ENCODE measurements at regions not wholly inside any gene's neighbourhood (a gene's known extent, or its start where the extent isn't known, plus 50 kb on each side); places are given as distances from the start of the nearest gene placed in this dataset.

DNA sequence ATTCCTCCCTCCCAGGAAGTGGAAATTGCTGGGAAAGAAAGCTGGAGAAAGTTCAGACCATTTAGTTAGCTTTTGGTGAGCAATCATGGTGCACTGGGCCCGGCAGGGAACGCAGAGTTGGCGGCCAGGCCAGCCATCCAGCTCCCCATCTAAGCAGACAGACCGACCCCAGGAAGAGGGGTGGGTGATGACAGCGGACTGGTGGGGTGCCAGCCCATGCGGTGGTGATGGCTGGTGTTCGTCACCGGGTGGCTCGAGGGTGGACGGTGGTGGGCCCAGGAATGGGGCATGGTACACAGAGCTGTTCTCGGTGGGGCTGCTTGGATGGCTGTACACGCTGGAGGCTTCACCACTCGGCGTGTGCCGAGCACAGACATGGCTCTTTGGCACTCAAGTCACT is 85.6 kb upstream of the ARAP3 start (continued):
- no peak for TF ChIP-seq KIAA2018 (CRISPR knock-in tag; IDR thresholded peaks at IDR 0.05; ENCODE audit: borderline replicate concordance)
- TF ChIP-seq RARA (CRISPR knock-in tag; IDR thresholded peaks at IDR 0.05) = no peak
- TF ChIP-seq RNF2 (conservative IDR thresholded peaks at IDR 0.05; ENCODE audit: low read depth) = no peak

- WGBS (ENCODE audit: low lambda C conversion rate) = 0% methylated on average over 1 of the region's 2 CpGs
- no peak overlapping the region for H3K4me2 ChIP-seq (ENCODE audit: low read depth, low read length)
- no peak for FAIRE-seq
- no peaks in the 10 kb centered on the region for H3K4me1 ChIP-seq (ENCODE audit: insufficient read depth, low read length)
- H3K9me3 ChIP-seq (ENCODE audit: low read length) = no peaks in the 10 kb centered on the region
- ChIA-PET CTCF (ENCODE audit: low intra/inter-chr PET ratio, low total read pairs) (no interaction called here), POLR2A (no interaction called here)
- no peak for ATAC-seq
- H3K27ac ChIP-seq (ENCODE audit: extremely low read length, insufficient read depth, low read length) = no peak overlapping the region
- H3K9ac ChIP-seq (ENCODE audit: insufficient read depth, low read depth, low read length) = no peak overlapping the region
- H3K27me3 ChIP-seq (ENCODE audit: control insufficient read depth in 1 of 2, insufficient read depth in 2 of 2, low read length in 2 of 2) = peaks cover 0 to 32% of the 10 kb centered on the region in 2 experiments; a peak in 2 of 5 replicates
- H3K36me3 ChIP-seq (replicated peaks in 1 of 2; ENCODE audit: control insufficient read depth in 1 of 2, insufficient read depth in 2 of 2, low read length in 2 of 2) = no peaks in the 10 kb centered on the region
- in situ Hi-C loops (cut with HindIII; ENCODE audit: extremely low pct_ligation_motif_present, low pct_unique_long_range_greater_than_20kb) = no loop called here
- BruUV-seq (replicated peaks) = no TSS peak
- H2AFZ ChIP-seq (ENCODE audit: low read length) = no peak overlapping the region
- no peak for DNase-seq (ENCODE audit: low spot score)
- H4K20me1 ChIP-seq (ENCODE audit: insufficient read depth, low read length) = no peaks in the 10 kb centered on the region
- intact Hi-C loops (cut with micrococcal nuclease; ENCODE audit: unreplicated experiment) = no loop called here
- no peak overlapping the region for H3K4me3 ChIP-seq (replicated peaks in 1 of 3; ENCODE audit: insufficient read depth in 1 of 3, low read depth in 2 of 3, low read length in 3 of 3)
- no peaks in the 10 kb centered on the region for H3K79me2 ChIP-seq (ENCODE audit: insufficient read depth, low read length)
- no peak for TF ChIP-seq RXRB (CRISPR knock-in tag; IDR thresholded peaks at IDR 0.05; ENCODE audit: borderline replicate concordance)
- TF ChIP-seq MXD3 (CRISPR knock-in tag; IDR thresholded peaks at IDR 0.05) = no peak
- TF ChIP-seq BHLHE40 (IDR thresholded peaks at IDR 0.05; ENCODE audit: low read length) = no peak
- no peak for TF ChIP-seq ZNF3 (CRISPR knock-in tag; IDR thresholded peaks at IDR 0.05)
- no peak for TF ChIP-seq SIN3A (IDR thresholded peaks at IDR 0.05; ENCODE audit: borderline replicate concordance, low read depth, low read length)
- TF ChIP-seq NKX3-1 (CRISPR knock-in tag; IDR thresholded peaks at IDR 0.05) = no peak
- TF ChIP-seq, protein P1, sequence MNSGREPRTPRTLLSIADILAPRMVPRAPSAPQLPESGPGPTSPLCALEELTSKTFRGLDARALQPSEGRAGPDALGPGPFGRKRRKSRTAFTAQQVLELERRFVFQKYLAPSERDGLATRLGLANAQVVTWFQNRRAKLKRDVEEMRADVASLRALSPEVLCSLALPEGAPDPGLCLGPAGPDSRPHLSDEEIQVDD (CRISPR knock-in tag; IDR thresholded peaks at IDR 0.05; ENCODE audit: borderline replicate concordance) = no peak
- TF ChIP-seq ZNF431 (CRISPR knock-in tag; IDR thresholded peaks at IDR 0.05; ENCODE audit: borderline replicate concordance, low read depth) = no peak
- no peak for TF ChIP-seq CENPT (CRISPR knock-in tag; IDR thresholded peaks at IDR 0.05; ENCODE audit: low read depth)
- TF ChIP-seq ZNF44 (CRISPR knock-in tag; IDR thresholded peaks at IDR 0.05) = no peak
- no peak for TF ChIP-seq PCBP1 (IDR thresholded peaks at IDR 0.05; ENCODE audit: borderline replicate concordance, low read depth, low read length)
- TF ChIP-seq IRF2 (CRISPR knock-in tag; IDR thresholded peaks at IDR 0.05) = no peak
- no peak for TF ChIP-seq SYNCRIP (IDR thresholded peaks at IDR 0.05; ENCODE audit: insufficient read depth, low read depth, low read length)
Observed at GRCh38 chr5:141765896-141766551, 84.0 kb upstream of the ARAP3 start.

Measured in HepG2 (cell line).